ENCODE measurements at regions not wholly inside any gene's neighbourhood (a gene's known extent, or its start where the extent isn't known, plus 50 kb on each side); places are given as distances from the start of the nearest gene placed in this dataset.

DNA sequence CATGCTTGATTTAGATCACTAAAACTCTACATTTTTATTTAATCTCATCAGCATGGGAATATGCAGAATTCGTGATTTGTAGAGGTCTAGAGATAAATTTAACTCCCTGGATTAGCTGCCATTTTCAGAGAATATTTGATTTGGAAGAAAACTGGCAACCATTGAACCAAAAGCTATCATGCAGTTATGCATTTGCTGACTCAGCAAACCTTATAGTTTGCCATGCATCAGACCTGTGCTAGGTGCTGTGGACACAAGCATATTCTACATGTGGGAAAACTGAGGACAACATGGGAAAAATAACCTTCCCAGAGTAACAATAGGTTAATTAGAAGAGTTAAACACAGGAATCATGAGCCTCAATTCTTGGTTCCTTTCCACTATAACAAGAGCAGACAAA, 54.7 kb upstream of the TP63 start:
- no peak for TF ChIP-seq EZH2phosphoT487 (IDR thresholded peaks at IDR 0.05; ENCODE audit: borderline replicate concordance, low read depth, low read length)
- TF ChIP-seq, protein P1, sequence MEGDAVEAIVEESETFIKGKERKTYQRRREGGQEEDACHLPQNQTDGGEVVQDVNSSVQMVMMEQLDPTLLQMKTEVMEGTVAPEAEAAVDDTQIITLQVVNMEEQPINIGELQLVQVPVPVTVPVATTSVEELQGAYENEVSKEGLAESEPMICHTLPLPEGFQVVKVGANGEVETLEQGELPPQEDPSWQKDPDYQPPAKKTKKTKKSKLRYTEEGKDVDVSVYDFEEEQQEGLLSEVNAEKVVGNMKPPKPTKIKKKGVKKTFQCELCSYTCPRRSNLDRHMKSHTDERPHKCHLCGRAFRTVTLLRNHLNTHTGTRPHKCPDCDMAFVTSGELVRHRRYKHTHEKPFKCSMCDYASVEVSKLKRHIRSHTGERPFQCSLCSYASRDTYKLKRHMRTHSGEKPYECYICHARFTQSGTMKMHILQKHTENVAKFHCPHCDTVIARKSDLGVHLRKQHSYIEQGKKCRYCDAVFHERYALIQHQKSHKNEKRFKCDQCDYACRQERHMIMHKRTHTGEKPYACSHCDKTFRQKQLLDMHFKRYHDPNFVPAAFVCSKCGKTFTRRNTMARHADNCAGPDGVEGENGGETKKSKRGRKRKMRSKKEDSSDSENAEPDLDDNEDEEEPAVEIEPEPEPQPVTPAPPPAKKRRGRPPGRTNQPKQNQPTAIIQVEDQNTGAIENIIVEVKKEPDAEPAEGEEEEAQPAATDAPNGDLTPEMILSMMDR (conservative IDR thresholded peaks at IDR 0.05; ENCODE audit: low read length), result no peak
- Histone ChIP-seq H3K4me3 (ENCODE audit: low read depth, low read length, poor library complexity, severe bottlenecking) (no peak overlapping the region), H4K20me1 (ENCODE audit: insufficient read depth, low read length) (no peaks in the 10 kb centered on the region), H2AFZ (ENCODE audit: low read length) (no peak overlapping the region), H3K4me1 (ENCODE audit: insufficient read depth, low read length, poor library complexity, severe bottlenecking) (no peaks in the 10 kb centered on the region), H3K9me3 (ENCODE audit: low read length) (no peaks in the 10 kb centered on the region), H3K4me2 (ENCODE audit: low read length) (no peak overlapping the region), H3K27ac (ENCODE audit: low read depth, low read length, poor library complexity, severe bottlenecking) (no peak overlapping the region), H3K36me3 (ENCODE audit: insufficient read depth, low read length) (no peaks in the 10 kb centered on the region), H3K9me2 (ENCODE audit: insufficient read depth, low read length) (no peaks in the 10 kb centered on the region), H3K79me2 (ENCODE audit: insufficient read depth, low read depth, low read length) (no peaks in the 10 kb centered on the region)
- no peak for DNase-seq (ENCODE audit: low spot score)
- intact Hi-C loops (cut with micrococcal nuclease; ENCODE audit: unreplicated experiment), result no loop called here
- POLR2A ChIA-PET, result no interaction called here
- no TSS peak for BruUV-seq (replicated peaks)
- CTCF ChIA-PET (ENCODE audit: unreplicated experiment), result no interaction called here

DNA sequence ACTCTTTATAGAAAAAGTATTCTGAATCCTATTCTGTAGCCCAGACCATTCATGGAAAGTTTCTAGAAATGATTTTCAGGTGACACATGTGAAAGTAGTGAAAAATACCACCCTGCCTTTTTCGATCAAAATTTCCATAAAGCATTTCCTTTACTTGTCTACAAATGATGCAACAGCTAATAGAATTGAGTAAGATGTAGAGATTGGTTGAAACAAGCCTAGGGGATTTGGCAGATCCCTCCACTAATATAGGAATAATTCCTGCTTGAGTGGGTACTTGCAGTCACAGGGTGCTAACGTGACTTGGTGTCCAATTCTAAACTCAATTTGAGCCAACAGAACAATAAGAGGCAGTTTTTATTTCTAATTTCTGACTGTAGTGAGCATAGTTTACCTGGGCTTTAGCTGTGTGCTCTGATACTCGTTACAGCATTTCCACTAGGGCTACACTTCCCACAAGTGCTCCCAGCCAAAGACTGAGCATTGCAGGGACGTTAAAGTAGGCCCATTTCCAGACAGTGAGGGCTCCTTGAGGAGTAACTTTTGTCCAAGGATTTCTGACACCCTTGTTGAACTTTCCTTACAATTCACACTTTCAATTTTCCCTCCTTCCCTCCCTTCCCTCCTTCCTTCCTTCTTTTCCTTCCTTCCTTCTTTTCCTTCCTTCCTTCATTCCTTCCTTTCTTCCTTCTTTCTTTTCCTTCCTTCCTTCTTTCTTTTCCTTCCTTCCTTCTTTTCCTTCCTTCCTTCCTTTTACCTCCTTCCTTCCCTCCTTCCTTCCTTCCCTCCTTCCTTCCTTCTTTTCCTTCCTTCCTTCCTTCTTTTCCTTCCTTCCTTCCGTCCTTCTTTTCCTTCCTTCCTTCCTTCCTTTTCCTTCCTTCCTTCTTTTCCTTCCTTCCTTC, 53.9 kb upstream of the TP63 start:
- no peaks in the 10 kb centered on the region for H3K4me1 ChIP-seq (ENCODE audit: insufficient read depth, low read length, poor library complexity, severe bottlenecking)
- intact Hi-C loops (cut with micrococcal nuclease; ENCODE audit: unreplicated experiment), result no loop called here
- no peaks in the 10 kb centered on the region for H4K20me1 ChIP-seq (ENCODE audit: insufficient read depth, low read length)
- DNase-seq (ENCODE audit: low spot score), result no peak
- no peak overlapping the region for H3K27ac ChIP-seq (ENCODE audit: low read depth, low read length, poor library complexity, severe bottlenecking)
- no peak overlapping the region for H2AFZ ChIP-seq (ENCODE audit: low read length)
- H3K9me2 ChIP-seq (ENCODE audit: insufficient read depth, low read length), result no peaks in the 10 kb centered on the region
- H3K4me2 ChIP-seq (ENCODE audit: low read length), result no peak overlapping the region
- H3K9me3 ChIP-seq (ENCODE audit: low read length), result no peaks in the 10 kb centered on the region
- no peaks in the 10 kb centered on the region for H3K36me3 ChIP-seq (ENCODE audit: insufficient read depth, low read length)
- H3K79me2 ChIP-seq (ENCODE audit: insufficient read depth, low read depth, low read length), result no peaks in the 10 kb centered on the region
- CTCF ChIA-PET (ENCODE audit: unreplicated experiment), result no interaction called here
- no TSS peak for BruUV-seq (replicated peaks)
- POLR2A ChIA-PET, result no interaction called here
- TF ChIP-seq, protein P1 (conservative IDR thresholded peaks at IDR 0.05; ENCODE audit: low read length), result no peak
- no peak for TF ChIP-seq EZH2phosphoT487 (IDR thresholded peaks at IDR 0.05; ENCODE audit: borderline replicate concordance, low read depth, low read length)
- no peak overlapping the region for H3K4me3 ChIP-seq (ENCODE audit: low read depth, low read length, poor library complexity, severe bottlenecking)

DNA sequence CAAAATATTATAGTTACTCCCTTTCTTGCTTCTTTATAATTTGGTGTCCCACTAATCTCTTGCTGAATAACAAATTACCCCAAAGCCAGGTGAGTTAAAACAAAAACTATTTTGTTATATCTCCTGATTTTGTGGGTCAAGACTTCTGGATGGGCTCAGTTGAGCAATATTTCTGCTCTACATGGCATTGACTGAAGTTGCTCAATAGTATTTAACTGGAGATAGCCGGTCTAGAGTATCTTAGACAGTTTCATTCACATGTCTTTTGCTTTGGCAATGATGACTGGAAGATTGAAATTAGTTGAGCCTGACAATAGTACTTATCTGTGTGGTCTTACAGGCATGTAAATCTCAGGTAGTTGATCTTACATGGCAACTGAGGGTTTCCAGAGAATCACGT, 51.0 kb upstream of the TP63 start:
- intact Hi-C loops (cut with micrococcal nuclease; ENCODE audit: unreplicated experiment), result loop anchor here (10.0 kb wide), 1 partner anchor 305 kb away; no protein-coding TSS in a partner anchor
- Histone ChIP-seq H4K20me1 (ENCODE audit: insufficient read depth, low read length) (no peaks in the 10 kb centered on the region), H3K27ac (ENCODE audit: low read depth, low read length, poor library complexity, severe bottlenecking) (no peak overlapping the region), H3K4me3 (ENCODE audit: low read depth, low read length, poor library complexity, severe bottlenecking) (no peak overlapping the region), H3K36me3 (ENCODE audit: insufficient read depth, low read length) (no peaks in the 10 kb centered on the region), H3K4me1 (ENCODE audit: insufficient read depth, low read length, poor library complexity, severe bottlenecking) (no peaks in the 10 kb centered on the region), H2AFZ (ENCODE audit: low read length) (no peak overlapping the region), H3K9me2 (ENCODE audit: insufficient read depth, low read length) (no peaks in the 10 kb centered on the region), H3K4me2 (ENCODE audit: low read length) (no peak overlapping the region), H3K79me2 (ENCODE audit: insufficient read depth, low read depth, low read length) (no peaks in the 10 kb centered on the region), H3K9me3 (ENCODE audit: low read length) (no peaks in the 10 kb centered on the region)
- POLR2A ChIA-PET, result no interaction called here
- no peak for TF ChIP-seq EZH2phosphoT487 (IDR thresholded peaks at IDR 0.05; ENCODE audit: borderline replicate concordance, low read depth, low read length)
- TF ChIP-seq, protein P1 (conservative IDR thresholded peaks at IDR 0.05; ENCODE audit: low read length), result no peak
- BruUV-seq (replicated peaks), result no TSS peak
- CTCF ChIA-PET (ENCODE audit: unreplicated experiment), result no interaction called here
- no peak for DNase-seq (ENCODE audit: low spot score)

Data from OCI-LY7 (cell line).